Vagina (tissue), 2 donors: ENCODE measurements at regions not wholly inside any gene's neighbourhood (a gene's known extent, or its start where the extent isn't known, plus 50 kb on each side); places are given as distances from the start of the nearest gene placed in this dataset.

Experiments
- POLR2A ChIP-seq, 2 donors: fragments of 450-650 bp; IDR thresholded peaks; one replicate each; pipeline ENCODE4 v1.6.1; 2017; ENCODE audit warnings: antibody characterized with exemption in 2 of 2, mild to moderate bottlenecking in 2 of 2, moderate library complexity in 2 of 2
- TF ChIP-seq, protein P1 (sequence below), 3 experiments: fragments of 450-650 bp in 2 of 3; fragments of 200-600 bp in 1 of 3; sonication (generic) in 1 of 3; IDR thresholded peaks; one replicate each; pipeline ENCODE4 v1.5.1; 2017 to 2019; ENCODE audit warnings: antibody characterized with exemption in 3 of 3, mild to moderate bottlenecking in 2 of 3, moderate library complexity in 2 of 3

DNA sequence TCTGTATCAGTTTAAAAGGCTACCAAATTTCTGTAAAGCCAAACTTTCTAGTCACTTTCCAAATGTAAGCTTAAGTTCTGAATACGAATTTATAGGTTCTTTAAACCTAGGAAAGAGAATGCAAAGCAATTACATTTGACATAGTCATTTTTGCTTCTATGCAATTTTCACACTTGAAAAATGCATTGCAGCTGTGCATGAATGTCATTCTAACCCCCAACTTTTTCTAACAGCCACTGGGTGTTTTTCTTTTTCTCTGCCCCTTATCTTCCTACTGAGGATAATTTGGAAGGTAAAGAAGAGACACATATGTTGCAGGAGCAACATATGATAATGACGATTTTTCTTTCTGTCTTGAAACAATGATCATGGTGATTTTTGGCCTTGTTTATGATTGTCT lies 537.5 kb downstream of the SPRY1 start:
- no peak for TF ChIP-seq POLR2A (IDR thresholded peaks at IDR 0.05)
- TF ChIP-seq, protein P1, sequence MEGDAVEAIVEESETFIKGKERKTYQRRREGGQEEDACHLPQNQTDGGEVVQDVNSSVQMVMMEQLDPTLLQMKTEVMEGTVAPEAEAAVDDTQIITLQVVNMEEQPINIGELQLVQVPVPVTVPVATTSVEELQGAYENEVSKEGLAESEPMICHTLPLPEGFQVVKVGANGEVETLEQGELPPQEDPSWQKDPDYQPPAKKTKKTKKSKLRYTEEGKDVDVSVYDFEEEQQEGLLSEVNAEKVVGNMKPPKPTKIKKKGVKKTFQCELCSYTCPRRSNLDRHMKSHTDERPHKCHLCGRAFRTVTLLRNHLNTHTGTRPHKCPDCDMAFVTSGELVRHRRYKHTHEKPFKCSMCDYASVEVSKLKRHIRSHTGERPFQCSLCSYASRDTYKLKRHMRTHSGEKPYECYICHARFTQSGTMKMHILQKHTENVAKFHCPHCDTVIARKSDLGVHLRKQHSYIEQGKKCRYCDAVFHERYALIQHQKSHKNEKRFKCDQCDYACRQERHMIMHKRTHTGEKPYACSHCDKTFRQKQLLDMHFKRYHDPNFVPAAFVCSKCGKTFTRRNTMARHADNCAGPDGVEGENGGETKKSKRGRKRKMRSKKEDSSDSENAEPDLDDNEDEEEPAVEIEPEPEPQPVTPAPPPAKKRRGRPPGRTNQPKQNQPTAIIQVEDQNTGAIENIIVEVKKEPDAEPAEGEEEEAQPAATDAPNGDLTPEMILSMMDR (IDR thresholded peaks at IDR 0.05) = no peak
